GM12865 (cell line): ENCODE measurements at regions not wholly inside any gene's neighbourhood (a gene's known extent, or its start where the extent isn't known, plus 50 kb on each side); places are given as distances from the start of the nearest gene placed in this dataset.

ENCODE experiments used
- DNase-seq: peaks from one replicate; pipeline ENCODE4 v3.0.0; 2010; ENCODE audit warnings: low read depth
- H3K4me3 ChIP-seq: 2 replicates; pipeline ENCODE4 v1.5.1; 2011; ENCODE audit warnings: mild to moderate bottlenecking, low read depth, low read length, control low read depth
- TF ChIP-seq, protein P1 (sequence below): IDR thresholded peaks from 2 replicates; pipeline ENCODE4 v1.5.1; 2011; ENCODE audit warnings: low read length, control low read depth, low read depth, inconsistent platforms; ENCODE audit not compliant: insufficient read depth; ENCODE audit errors: missing control alignments

DNA sequence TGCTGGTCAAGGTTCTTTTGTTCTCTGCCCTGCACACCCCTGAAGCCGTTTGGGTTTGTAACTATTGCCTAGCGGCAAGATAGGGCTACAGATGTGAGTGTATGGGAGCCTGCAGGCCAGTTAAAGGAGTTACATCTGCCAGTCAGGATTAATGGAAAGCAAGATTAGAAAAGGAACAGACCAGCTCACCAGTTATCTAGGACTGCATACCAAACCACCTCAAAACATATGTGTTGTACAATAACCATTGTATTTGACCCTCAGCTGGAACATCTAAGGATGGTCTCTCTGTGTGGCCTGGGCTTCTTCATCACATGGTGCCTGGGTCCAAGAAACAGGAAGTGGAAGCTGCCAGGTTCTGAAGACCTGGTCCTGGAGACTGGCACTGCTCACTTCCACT lies 52.5 kb upstream of the FBXO28 start:
- H3K4me3 ChIP-seq = no peak overlapping the region
- DNase-seq = no peak
- TF ChIP-seq, protein P1, sequence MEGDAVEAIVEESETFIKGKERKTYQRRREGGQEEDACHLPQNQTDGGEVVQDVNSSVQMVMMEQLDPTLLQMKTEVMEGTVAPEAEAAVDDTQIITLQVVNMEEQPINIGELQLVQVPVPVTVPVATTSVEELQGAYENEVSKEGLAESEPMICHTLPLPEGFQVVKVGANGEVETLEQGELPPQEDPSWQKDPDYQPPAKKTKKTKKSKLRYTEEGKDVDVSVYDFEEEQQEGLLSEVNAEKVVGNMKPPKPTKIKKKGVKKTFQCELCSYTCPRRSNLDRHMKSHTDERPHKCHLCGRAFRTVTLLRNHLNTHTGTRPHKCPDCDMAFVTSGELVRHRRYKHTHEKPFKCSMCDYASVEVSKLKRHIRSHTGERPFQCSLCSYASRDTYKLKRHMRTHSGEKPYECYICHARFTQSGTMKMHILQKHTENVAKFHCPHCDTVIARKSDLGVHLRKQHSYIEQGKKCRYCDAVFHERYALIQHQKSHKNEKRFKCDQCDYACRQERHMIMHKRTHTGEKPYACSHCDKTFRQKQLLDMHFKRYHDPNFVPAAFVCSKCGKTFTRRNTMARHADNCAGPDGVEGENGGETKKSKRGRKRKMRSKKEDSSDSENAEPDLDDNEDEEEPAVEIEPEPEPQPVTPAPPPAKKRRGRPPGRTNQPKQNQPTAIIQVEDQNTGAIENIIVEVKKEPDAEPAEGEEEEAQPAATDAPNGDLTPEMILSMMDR = no peak

DNA sequence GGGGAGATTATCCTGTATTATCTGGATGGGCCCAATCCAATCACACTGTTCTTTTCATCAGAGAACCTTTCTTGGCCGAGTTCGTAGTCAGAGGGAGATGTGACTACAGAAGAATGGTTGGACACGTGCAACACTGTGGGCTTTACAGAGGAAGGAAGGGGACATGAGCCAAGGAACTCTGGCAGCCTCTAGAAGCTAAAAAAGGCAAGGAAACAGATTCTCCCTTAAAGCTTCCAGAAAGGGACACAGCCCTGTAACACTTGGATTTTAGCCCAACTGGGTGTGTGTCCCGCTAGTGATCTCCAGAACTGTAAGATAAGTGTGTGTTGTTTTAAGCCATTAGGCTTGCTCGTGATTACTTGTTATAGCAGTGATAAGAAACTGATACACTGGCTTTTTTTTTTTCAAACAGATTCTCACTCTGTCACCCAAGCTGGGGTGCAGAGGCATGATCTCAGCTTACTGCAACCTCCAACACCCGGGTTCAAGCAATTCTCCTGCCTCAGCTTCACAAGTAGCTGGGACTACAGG lies 53.9 kb upstream of the FBXO28 start:
- no peak overlapping the region for H3K4me3 ChIP-seq
- DNase-seq = no peak
- TF ChIP-seq, protein P1 = no peak

DNA sequence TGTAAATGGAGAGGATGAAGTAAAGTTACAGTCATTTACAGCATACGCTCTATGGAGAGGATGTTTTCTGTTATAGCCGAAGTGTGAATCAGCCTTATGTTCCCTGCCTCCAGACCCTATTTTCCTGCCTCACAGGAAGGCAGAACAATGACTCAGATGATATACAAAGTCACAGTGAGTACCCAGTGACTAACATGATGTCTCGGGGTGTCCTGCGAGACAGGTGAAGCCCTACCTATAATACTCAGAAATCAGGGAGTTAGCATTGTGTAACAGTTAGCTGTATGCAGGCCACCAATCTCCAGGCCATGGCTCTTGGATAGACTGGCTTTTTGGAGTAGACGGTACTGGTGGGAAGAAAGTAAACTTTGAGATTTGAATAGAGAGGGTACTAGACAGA lies 55.6 kb upstream of the FBXO28 start:
- no peak for DNase-seq
- TF ChIP-seq, protein P1 = no peak
- H3K4me3 ChIP-seq = no peak overlapping the region

DNA sequence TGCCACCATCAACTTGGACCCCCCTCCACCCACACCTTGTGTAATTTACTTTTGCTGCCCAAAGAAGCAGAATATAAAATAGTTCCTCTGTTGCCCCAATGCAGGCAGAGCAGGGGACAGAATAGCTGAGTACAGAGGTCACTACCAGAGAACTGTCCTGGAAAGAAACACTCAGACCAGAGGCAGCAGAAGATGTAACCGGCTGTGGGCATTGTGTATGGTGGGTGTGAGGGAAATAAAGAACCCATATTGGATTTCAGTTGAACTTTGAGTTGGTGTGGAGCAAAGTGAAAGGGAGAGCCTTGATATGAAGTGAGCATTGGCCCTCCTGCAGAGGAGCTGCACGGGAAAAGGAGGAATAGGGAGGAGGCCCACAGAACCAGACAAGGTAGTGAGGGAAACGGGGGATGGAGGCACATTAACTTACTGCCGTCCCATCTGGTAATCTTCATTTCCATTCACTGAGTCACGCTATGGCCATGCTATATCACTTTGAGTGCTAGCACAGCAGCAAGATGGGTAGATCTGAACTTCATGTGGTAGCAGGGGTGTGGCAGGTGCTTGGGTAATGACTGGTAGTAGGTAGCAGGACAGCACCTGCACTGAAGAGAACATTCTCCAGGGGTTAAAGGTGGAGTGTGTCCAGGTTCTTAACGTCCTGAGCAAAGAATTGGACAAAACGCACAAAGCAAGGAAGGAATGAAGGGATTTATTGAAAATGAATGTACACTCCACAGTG lies 56.3 kb upstream of the FBXO28 start:
- H3K4me3 ChIP-seq = no peak overlapping the region
- TF ChIP-seq, protein P1 = no peak
- DNase-seq = no peak

DNA sequence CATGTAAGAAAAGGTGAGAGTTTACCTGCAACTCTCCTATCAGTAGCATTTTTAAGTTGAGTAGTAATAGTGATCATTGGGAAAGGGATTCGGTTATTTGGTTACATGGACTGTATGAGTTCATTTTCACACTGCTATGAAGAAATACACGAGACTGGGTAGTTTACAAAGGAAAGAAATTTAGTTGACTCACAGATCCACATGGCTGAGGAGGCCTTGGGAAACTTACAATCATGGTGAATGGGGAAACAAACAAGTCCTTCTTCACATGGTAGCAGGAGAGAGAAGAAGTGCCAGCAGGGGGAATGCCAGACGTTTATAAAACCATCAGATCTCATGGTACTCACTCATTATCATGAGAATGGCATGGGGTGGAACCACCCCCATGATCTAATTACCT lies 59.3 kb upstream of the FBXO28 start:
- no peak for DNase-seq
- H3K4me3 ChIP-seq = no peak overlapping the region
- TF ChIP-seq, protein P1 = no peak

DNA sequence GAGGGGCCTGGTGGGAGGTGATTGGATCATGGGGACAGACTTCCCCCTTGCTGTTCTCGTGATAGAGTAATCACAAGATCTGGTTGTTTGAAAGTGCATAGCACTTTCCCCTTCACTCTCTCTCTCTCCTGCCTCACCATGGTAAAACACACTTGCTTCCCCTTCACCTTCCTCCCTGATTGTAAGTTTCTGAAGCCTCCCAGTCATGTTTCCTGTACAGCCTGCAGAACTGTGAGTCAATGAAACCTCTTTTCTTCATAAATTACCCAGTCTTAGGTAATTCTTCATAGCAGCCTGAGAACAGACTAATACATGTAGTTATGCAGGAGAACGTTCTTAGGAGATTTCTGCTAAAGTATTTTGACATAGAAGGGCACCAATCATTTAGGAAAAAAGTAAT lies 59.9 kb upstream of the FBXO28 start:
- TF ChIP-seq, protein P1 = no peak
- DNase-seq = no peak
- no peak overlapping the region for H3K4me3 ChIP-seq

DNA sequence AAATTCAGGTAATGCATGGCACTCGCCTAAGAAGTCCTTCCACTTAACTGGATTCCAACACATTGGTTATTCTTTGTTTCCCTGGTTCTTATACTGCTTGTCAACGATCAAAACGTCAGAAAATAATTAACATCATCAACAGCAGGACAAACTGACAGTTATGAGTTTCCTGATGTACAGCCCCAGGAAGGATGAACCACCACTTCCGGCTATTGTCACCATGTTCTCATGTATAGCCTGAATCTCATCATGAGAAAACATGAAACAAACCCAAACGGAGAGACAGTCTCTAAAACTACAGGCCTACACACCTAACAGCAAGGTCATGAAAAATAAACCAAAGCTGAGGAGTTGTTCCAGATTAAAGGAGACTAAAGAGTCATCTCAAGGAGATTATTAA lies 60.5 kb upstream of the FBXO28 start:
- TF ChIP-seq, protein P1 = no peak
- DNase-seq = no peak

More for the DNA sequence above, 60.5 kb upstream of the FBXO28 start:
- H3K4me3 ChIP-seq = no peak overlapping the region
